ENCODE measurements at regions not wholly inside any gene's neighbourhood (a gene's known extent, or its start where the extent isn't known, plus 50 kb on each side); places are given as distances from the start of the nearest gene placed in this dataset.

DNA sequence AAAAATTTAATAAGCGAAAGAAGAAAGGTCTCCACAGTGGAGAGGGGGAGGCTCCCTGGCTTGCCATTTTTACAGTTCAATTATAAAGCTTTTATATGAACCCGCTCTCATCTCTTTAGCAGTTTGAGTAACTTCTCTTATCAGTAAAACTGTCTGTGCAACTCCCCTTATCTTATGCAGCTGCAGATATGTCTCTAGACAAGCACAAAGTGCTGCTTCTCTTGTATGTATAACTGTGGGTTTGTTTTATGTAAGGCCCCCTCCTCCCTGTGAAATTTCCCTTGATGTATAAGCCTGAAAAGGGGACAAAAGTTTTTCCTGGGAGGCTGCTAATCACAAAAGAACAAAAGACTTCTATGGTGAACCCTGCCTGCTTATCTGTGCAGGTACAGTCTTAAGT lies 90.2 kb upstream of the USP9Y start:
- H3K27me3 ChIP-seq, result no peaks in the 10 kb centered on the region
- no peaks in the 10 kb centered on the region for H3K4me1 ChIP-seq
- no peaks in the 10 kb centered on the region for H3K9me3 ChIP-seq
- no peak for TF ChIP-seq POLR2A (IDR thresholded peaks at IDR 0.05)
- TF ChIP-seq, protein P1, sequence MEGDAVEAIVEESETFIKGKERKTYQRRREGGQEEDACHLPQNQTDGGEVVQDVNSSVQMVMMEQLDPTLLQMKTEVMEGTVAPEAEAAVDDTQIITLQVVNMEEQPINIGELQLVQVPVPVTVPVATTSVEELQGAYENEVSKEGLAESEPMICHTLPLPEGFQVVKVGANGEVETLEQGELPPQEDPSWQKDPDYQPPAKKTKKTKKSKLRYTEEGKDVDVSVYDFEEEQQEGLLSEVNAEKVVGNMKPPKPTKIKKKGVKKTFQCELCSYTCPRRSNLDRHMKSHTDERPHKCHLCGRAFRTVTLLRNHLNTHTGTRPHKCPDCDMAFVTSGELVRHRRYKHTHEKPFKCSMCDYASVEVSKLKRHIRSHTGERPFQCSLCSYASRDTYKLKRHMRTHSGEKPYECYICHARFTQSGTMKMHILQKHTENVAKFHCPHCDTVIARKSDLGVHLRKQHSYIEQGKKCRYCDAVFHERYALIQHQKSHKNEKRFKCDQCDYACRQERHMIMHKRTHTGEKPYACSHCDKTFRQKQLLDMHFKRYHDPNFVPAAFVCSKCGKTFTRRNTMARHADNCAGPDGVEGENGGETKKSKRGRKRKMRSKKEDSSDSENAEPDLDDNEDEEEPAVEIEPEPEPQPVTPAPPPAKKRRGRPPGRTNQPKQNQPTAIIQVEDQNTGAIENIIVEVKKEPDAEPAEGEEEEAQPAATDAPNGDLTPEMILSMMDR (IDR thresholded peaks at IDR 0.05), result no peak
- H3K27ac ChIP-seq, result no peak overlapping the region
- H3K36me3 ChIP-seq, result no peaks in the 10 kb centered on the region
- DNase-seq, result no peak
- no peak overlapping the region for H3K4me3 ChIP-seq

DNA sequence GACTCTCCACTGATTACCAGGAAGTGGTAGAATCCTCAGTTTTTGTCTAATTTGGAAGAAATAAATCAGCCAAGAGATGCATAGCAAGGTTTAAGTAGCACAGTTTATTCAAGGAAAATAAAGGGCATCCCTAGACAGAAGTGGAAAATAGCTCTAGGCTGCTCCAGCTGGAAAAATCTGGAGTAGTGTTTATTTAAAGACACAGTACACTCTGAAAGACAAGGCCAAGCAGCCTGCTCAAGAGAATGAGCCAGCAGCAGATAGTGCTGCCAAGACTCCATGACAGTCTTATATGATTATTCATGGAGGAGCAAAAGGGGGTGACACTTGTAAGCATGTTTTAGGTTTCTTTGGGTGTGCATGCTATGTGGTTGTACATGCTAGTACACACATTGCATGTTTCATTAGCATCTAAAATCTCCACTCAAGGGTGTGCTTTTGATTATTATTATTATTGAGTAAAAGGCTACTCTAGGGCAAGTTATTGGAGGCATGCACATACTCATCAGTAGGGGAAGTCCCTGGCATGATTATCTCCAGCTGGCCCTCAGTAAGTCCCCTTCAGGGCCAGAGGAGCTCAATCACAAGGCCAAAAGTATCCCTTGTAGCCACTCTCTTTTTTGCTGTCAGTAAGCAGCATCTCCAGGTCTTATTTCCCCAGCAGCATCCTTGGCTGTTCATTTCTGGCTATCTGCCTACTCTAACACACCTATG lies 85.1 kb upstream of the USP9Y start:
- Histone ChIP-seq H3K27me3 (no peaks in the 10 kb centered on the region), H3K36me3 (no peaks in the 10 kb centered on the region), H3K4me3 (no peak overlapping the region), H3K9me3 (no peaks in the 10 kb centered on the region), H3K4me1 (no peaks in the 10 kb centered on the region), H3K27ac (no peak overlapping the region)
- TF ChIP-seq POLR2A (IDR thresholded peaks at IDR 0.05), result no peak
- TF ChIP-seq, protein P1 (IDR thresholded peaks at IDR 0.05), result no peak
- DNase-seq, result no peak

DNA sequence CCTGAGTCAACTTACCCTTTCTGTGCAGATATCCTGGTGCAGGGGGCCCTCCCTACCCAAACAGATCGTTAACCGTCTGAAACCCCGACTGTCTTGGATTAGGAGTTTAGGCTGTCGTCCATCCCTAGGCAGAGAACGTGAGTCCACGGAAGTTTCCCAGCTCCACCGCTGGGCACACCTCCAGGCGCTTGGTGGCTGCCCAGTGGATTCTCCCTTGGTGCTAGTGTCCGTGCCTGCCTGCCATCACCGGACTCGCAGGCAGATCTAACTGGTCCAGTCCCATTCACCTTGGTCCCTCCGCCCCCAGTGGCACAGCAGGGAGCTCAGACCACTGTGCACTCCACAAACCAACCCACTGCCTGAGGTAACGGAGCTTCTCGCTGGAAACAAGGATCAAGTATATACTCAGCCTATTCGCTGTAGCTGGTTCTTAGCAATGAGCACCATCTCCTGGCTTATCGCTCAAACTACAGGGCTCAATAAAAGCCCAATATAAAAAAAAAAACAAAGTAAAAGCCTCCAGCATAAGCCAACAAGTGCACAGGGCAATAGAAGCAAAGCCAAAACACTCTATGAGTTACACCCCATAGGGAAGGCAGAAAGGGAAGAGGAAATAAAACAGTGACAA lies 79.5 kb upstream of the USP9Y start:
- no peaks in the 10 kb centered on the region for H3K9me3 ChIP-seq
- no peak overlapping the region for H3K27ac ChIP-seq
- H3K4me1 ChIP-seq, result no peaks in the 10 kb centered on the region
- H3K4me3 ChIP-seq, result no peak overlapping the region
- H3K36me3 ChIP-seq, result no peaks in the 10 kb centered on the region
- no peaks in the 10 kb centered on the region for H3K27me3 ChIP-seq
- DNase-seq, result no peak
- TF ChIP-seq POLR2A (IDR thresholded peaks at IDR 0.05), result no peak
- TF ChIP-seq, protein P1 (IDR thresholded peaks at IDR 0.05), result peak in 3 of 6 experiments; percentile 13 to 41 (median 29)

DNA sequence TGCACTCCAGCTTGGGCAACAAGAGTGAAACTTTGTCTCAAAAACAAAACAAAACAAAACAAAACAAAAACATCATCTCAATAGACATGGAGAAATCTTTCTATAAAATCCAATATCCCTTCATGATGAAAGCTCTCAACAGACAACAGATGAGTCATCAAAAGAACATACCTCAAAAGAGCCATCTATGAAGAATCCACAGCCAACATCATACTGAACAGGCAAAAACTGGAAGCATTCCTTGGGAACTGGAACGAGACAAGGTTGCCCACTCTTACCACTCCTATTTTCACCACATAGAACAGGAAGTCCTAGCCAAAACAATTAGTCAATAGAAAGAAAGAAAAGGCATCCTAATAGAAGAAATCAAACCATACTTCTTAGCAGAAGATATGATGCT lies 77.8 kb upstream of the USP9Y start:
- TF ChIP-seq, protein P1 (IDR thresholded peaks at IDR 0.05), result no peak
- TF ChIP-seq POLR2A (IDR thresholded peaks at IDR 0.05), result no peak
- no peak for DNase-seq
- Histone ChIP-seq H3K36me3 (no peaks in the 10 kb centered on the region), H3K4me1 (no peaks in the 10 kb centered on the region), H3K4me3 (no peak overlapping the region), H3K9me3 (no peaks in the 10 kb centered on the region), H3K27me3 (no peaks in the 10 kb centered on the region), H3K27ac (no peak overlapping the region)

DNA sequence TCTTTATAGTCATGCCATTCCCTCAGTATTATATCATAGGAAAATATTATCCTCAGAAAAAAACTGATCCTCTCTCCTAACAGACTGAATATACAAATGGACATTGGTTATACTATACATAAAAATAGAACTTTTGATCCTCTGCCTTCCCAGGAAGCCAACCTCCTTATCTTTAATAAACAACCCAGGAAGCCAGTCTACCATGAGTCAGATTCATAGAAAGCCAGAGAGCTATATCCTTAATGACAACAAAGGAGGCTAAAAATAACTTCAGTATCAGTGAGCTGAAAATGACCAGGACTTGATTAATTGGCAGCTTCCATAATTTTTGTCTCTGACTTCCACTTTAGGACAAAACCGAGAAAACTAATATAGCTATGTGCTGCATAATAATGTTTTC lies 58.0 kb upstream of the USP9Y start:
- no peak overlapping the region for H3K4me3 ChIP-seq
- no peaks in the 10 kb centered on the region for H3K27me3 ChIP-seq
- no peak for DNase-seq
- H3K27ac ChIP-seq, result no peak overlapping the region
- H3K4me1 ChIP-seq, result no peaks in the 10 kb centered on the region
- no peaks in the 10 kb centered on the region for H3K9me3 ChIP-seq
- no peaks in the 10 kb centered on the region for H3K36me3 ChIP-seq
- TF ChIP-seq POLR2A (IDR thresholded peaks at IDR 0.05), result no peak
- TF ChIP-seq, protein P1 (IDR thresholded peaks at IDR 0.05), result no peak
